Heart left ventricle (tissue), 16 donors: ENCODE measurements at regions not wholly inside any gene's neighbourhood (a gene's known extent, or its start where the extent isn't known, plus 50 kb on each side); places are given as distances from the start of the nearest gene placed in this dataset.

Experiments
- ATAC-seq, 4 donors: fragments of 200-7000 bp; cut with Tn5 transposase; one replicate each; pipeline ENCODE4 v1.9.1; 2020 to 2022; ENCODE audit warnings: moderate library complexity in 4 of 4, mild to moderate bottlenecking in 3 of 4, moderate number of reproducible peaks in 1 of 4
- DNase-seq, 5 donors: peaks; one replicate each; pipeline ENCODE4 v3.0.0-alpha.2; 2020
- H3K27ac ChIP-seq, 12 donors: fragments of 200-600 bp; sonication (generic) in 4 of 12; one replicate each; pipeline versions ENCODE4 v1.5.0 to v1.8.0; 2016 to 2022; ENCODE audit warnings: mild to moderate bottlenecking in 2 of 12
- H3K27me3 ChIP-seq, 9 donors: fragments of 200-600 bp; sonication (generic) in 2 of 9; one replicate each; pipeline versions ENCODE4 v1.5.1 to v1.8.0; 2016 to 2022; ENCODE audit warnings: mild to moderate bottlenecking in 3 of 9
- H3K36me3 ChIP-seq, 9 donors: fragments of 200-600 bp; sonication (generic) in 2 of 9; one replicate each; pipeline versions ENCODE4 v1.5.0 to v1.8.0; 2018 to 2022; ENCODE audit warnings: mild to moderate bottlenecking in 2 of 9
- H3K4me1 ChIP-seq, 12 donors: fragments of 200-600 bp; sonication (generic) in 4 of 12; one replicate each; pipeline versions ENCODE4 v1.5.0 to v1.8.0; 2016 to 2022; ENCODE audit warnings: mild to moderate bottlenecking in 3 of 12
- H3K4me3 ChIP-seq, 12 donors: fragments of 200-600 bp; sonication (generic) in 4 of 12; one replicate each; pipeline versions ENCODE4 v1.5.0 to v1.8.0; 2017 to 2022; ENCODE audit warnings: mild to moderate bottlenecking in 9 of 12, moderate library complexity in 4 of 12
- H3K9me3 ChIP-seq, 12 donors: fragments of 200-600 bp; sonication (generic) in 4 of 12; one replicate each; pipeline versions ENCODE4 v1.5.0 to v1.8.0; 2016 to 2022; ENCODE audit warnings: mild to moderate bottlenecking in 1 of 12
- POLR2A ChIP-seq, 2 donors: fragments of 450-650 bp; IDR thresholded peaks; one replicate each; pipeline ENCODE4 v1.6.1; 2017; ENCODE audit warnings: antibody characterized with exemption in 2 of 2, mild to moderate bottlenecking in 2 of 2, moderate library complexity in 2 of 2
- WGBS, 4 donors: extraction: QIAGEN DNeasy Blood & Tissue Kit in 2 of 4; methylation state at CpG; one replicate each; pipeline versions ENCODE4 v1.1.5 to v1.1.7; 2013 to 2018; 5-methylcytosine and 5-hydroxymethylcytosine counted together
- intact Hi-C, 10 donors: fragments of 100-400 bp; cut with DNase I; formaldehyde crosslinking; loops; one replicate each; pipeline versions ENCODE4 v1.11.1 to v1.14.2; 2022
- TF ChIP-seq, protein P1 (sequence below), 12 donors: fragments of 200-600 bp; sonication (generic) in 4 of 12; IDR thresholded peaks; one replicate each; pipeline versions ENCODE4 v1.5.0 to v1.8.0; 2018 to 2022; ENCODE audit warnings: antibody characterized with exemption in 12 of 12, mild to moderate bottlenecking in 5 of 12
- donor health status: ischemic (EF 13 %, LVEDD 7.1; RV severe dilation, severe dysfunction).
- donor health status: healthy with polysubstance abuse.
- donor health status: DM: no; HTN: yes; CAD: no.
- donor health status: DM: no; HTN: no; CAD: no.
- donor health status: ischemic (EF 25% LVEDD 6.9; RV normal size, moderate dysfunction).
- donor health status: ischemic (EF 25% LVEDD 5.7; RV mildly dilated, moderate dysfunction).
- donor health status: healthy.
- donor health status: DM: yes; HTN: yes; CAD: no.
- donor health status: ischemic (EF 35%, LVEDD 5.7; RV mildly dilated, moderate dysfunction).
- donor health status: nonischemic (EF 11% LVEDD 7.7; RV severe dilation, severe dysfunction).
- donor health status: DM: yes; HTN: yes; CAD: no.
- donor health status: PGD.
- donor health status: ischemic (EF 29% LVEDD 5.4; RV normal size, mild dysfunction).
- donor health status: nonischemic (EF 23%, LVEDD 6.1; RV moderate dilation, normal function).

- intact Hi-C loops = no loop called here
- no peak for TF ChIP-seq POLR2A (IDR thresholded peaks at IDR 0.05)
- TF ChIP-seq, protein P1, sequence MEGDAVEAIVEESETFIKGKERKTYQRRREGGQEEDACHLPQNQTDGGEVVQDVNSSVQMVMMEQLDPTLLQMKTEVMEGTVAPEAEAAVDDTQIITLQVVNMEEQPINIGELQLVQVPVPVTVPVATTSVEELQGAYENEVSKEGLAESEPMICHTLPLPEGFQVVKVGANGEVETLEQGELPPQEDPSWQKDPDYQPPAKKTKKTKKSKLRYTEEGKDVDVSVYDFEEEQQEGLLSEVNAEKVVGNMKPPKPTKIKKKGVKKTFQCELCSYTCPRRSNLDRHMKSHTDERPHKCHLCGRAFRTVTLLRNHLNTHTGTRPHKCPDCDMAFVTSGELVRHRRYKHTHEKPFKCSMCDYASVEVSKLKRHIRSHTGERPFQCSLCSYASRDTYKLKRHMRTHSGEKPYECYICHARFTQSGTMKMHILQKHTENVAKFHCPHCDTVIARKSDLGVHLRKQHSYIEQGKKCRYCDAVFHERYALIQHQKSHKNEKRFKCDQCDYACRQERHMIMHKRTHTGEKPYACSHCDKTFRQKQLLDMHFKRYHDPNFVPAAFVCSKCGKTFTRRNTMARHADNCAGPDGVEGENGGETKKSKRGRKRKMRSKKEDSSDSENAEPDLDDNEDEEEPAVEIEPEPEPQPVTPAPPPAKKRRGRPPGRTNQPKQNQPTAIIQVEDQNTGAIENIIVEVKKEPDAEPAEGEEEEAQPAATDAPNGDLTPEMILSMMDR (IDR thresholded peaks at IDR 0.05) = no peak
Measured at GRCh38 chr20:51143652-51144051, 120.7 kb upstream of the KCNG1 start.

GRCh38 chr20:51142448-51142847 is 119.5 kb upstream of the KCNG1 start:
- WGBS, 4 donors = 77 to 82% (median 79%) methylated on average over 7 of the region's 7 CpGs
- TF ChIP-seq, protein P1 (IDR thresholded peaks at IDR 0.05) = no peak
- TF ChIP-seq POLR2A (IDR thresholded peaks at IDR 0.05) = no peak
- ATAC-seq = no peak
- H3K27ac ChIP-seq = no peak overlapping the region
- no peak overlapping the region for H3K4me3 ChIP-seq
- H3K36me3 ChIP-seq = no peaks in the 10 kb centered on the region
- peaks cover 0 to 20% (median 3%) of the 10 kb centered on the region in 12 donors for H3K9me3 ChIP-seq
- H3K4me1 ChIP-seq = no peaks in the 10 kb centered on the region
- no peak for DNase-seq
- intact Hi-C loops = no loop called here
- H3K27me3 ChIP-seq = peaks cover 0 to 9% (median 0%) of the 10 kb centered on the region in 9 donors

More at GRCh38 chr20:51143652-51144051, 120.7 kb upstream of the KCNG1 start:
- no peak overlapping the region for H3K4me3 ChIP-seq
- H3K36me3 ChIP-seq = no peaks in the 10 kb centered on the region
- peaks cover 0 to 9% (median 0%) of the 10 kb centered on the region in 9 donors for H3K27me3 ChIP-seq
- DNase-seq (no peak), ATAC-seq (no peak)
- no peaks in the 10 kb centered on the region for H3K4me1 ChIP-seq
- H3K9me3 ChIP-seq = peaks cover 0 to 20% (median 3%) of the 10 kb centered on the region in 12 donors
- H3K27ac ChIP-seq = no peak overlapping the region
- WGBS, 4 donors = 75 to 89% (median 84%) methylated on average over 2 of the region's 2 CpGs

DNA sequence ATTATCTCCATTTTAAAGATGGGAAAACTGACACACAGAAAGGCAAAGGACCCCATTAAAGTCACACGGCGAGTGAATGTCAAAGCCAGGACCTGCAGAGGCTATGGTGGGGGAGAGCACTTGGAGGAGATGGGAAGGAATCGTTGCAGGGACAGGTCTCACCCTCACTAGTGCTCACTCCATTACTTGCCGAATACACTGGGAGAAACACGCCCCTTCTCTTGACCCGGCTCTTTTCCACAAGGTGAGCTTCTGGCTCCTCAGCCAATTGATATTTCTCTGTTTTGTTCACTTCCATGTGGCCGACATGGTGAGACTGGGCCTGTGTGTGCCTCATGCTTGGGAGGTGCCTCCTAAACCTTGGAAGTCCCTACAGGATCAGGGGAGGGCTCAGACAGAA is 117.8 kb upstream of the KCNG1 start:
- intact Hi-C loops = no loop called here
- no peak for DNase-seq
- Histone ChIP-seq H3K27ac (no peak overlapping the region), H3K27me3 (peaks cover 0 to 8% (median 0%) of the 10 kb centered on the region in 9 donors), H3K4me1 (no peaks in the 10 kb centered on the region), H3K4me3 (no peak overlapping the region), H3K36me3 (no peaks in the 10 kb centered on the region), H3K9me3 (peaks cover 0 to 5% (median 0%) of the 10 kb centered on the region in 12 donors)
- TF ChIP-seq, protein P1 (IDR thresholded peaks at IDR 0.05) = no peak
- ATAC-seq = no peak
- 88 to 93% (median 90%) methylated on average over 7 of the region's 7 CpGs for WGBS, 4 donors

- TF ChIP-seq, protein P1 (IDR thresholded peaks at IDR 0.05) = no peak
- no peak for TF ChIP-seq POLR2A (IDR thresholded peaks at IDR 0.05)
- H3K4me1 ChIP-seq = no peaks in the 10 kb centered on the region
- intact Hi-C loops = no loop called here
- H3K27ac ChIP-seq = no peak overlapping the region
- H3K9me3 ChIP-seq = no peaks in the 10 kb centered on the region
- no peak overlapping the region for H3K4me3 ChIP-seq
- WGBS, 4 donors = 73 to 81% (median 77%) methylated on average over 3 of the region's 3 CpGs
- DNase-seq = no peak
- H3K27me3 ChIP-seq = peaks cover 0 to 8% (median 0%) of the 10 kb centered on the region in 9 donors
- no peaks in the 10 kb centered on the region for H3K36me3 ChIP-seq
- ATAC-seq = no peak
Measured at GRCh38 chr20:51139891-51140290, 117.0 kb upstream of the KCNG1 start.
